C4-2B (cell line): ENCODE measurements at regions not wholly inside any gene's neighbourhood (a gene's known extent, or its start where the extent isn't known, plus 50 kb on each side); places are given as distances from the start of the nearest gene placed in this dataset.

Experiments used
- H3K27ac ChIP-seq: fragments of 450-650 bp; 2 replicates; pipeline ENCODE4 v1.5.1; 2017
- ZFX ChIP-seq: fragments of 450-650 bp; IDR thresholded peaks from 2 replicates; pipeline ENCODE4 v1.6.1; 2017
- TF ChIP-seq, protein P1 (sequence below): fragments of 450-650 bp; conservative IDR thresholded peaks from 2 replicates; pipeline ENCODE4 v1.5.1; 2017; ENCODE audit warnings: mild to moderate bottlenecking

DNA sequence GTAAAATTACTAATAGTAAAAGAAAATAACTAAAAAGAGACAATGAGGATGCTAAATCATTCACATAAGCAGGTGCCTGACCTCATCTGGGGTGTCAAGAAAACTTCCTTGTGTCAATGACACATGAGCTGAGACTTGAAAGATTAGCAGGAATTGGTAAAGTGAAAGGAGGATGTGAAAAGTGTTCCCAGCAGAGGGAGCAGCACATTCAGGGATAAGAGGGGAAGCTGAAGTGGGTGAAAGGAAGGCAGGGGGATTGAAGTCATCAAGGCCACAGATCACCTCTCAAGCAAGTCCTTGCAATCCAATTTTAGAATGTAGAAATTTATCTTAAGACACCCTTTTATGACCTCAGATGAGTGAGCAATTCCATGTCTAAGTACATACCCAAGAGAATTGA, 60.2 kb upstream of the ACP3 start:
- TF ChIP-seq, protein P1, sequence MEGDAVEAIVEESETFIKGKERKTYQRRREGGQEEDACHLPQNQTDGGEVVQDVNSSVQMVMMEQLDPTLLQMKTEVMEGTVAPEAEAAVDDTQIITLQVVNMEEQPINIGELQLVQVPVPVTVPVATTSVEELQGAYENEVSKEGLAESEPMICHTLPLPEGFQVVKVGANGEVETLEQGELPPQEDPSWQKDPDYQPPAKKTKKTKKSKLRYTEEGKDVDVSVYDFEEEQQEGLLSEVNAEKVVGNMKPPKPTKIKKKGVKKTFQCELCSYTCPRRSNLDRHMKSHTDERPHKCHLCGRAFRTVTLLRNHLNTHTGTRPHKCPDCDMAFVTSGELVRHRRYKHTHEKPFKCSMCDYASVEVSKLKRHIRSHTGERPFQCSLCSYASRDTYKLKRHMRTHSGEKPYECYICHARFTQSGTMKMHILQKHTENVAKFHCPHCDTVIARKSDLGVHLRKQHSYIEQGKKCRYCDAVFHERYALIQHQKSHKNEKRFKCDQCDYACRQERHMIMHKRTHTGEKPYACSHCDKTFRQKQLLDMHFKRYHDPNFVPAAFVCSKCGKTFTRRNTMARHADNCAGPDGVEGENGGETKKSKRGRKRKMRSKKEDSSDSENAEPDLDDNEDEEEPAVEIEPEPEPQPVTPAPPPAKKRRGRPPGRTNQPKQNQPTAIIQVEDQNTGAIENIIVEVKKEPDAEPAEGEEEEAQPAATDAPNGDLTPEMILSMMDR, result peak; percentile 78
- TF ChIP-seq ZFX, result no peak
- H3K27ac ChIP-seq, result no peak overlapping the region

GRCh38 chr3:132261506-132261905, 55.7 kb upstream of the ACP3 start:
- no peak for TF ChIP-seq ZFX
- TF ChIP-seq, protein P1, result no peak
- H3K27ac ChIP-seq, result no peak overlapping the region

- no peak overlapping the region; the same call in 1 of the 2 replicates for H3K27ac ChIP-seq
- TF ChIP-seq ZFX, result no peak
- TF ChIP-seq, protein P1, result no peak
Observed at GRCh38 chr3:132262305-132262704, 54.9 kb upstream of the ACP3 start.

DNA sequence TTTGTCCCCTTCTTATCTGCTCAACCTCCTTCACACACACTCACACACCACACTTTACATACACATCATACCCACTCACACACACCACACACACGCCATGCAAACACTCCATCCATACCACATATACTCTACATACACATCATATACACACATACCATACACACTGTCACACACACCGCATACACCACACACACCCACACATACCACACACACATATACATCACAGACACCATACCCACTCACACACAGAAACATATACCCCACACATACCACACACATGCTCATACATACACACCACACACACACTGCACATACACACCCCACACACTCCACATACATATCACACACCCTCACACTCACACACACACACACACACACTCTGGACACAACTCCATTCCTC, 54.3 kb upstream of the ACP3 start:
- no peak for TF ChIP-seq ZFX
- TF ChIP-seq, protein P1, result no peak
- peak overlapping the region; percentile 5; the same call in 1 of the 2 replicates for H3K27ac ChIP-seq

DNA sequence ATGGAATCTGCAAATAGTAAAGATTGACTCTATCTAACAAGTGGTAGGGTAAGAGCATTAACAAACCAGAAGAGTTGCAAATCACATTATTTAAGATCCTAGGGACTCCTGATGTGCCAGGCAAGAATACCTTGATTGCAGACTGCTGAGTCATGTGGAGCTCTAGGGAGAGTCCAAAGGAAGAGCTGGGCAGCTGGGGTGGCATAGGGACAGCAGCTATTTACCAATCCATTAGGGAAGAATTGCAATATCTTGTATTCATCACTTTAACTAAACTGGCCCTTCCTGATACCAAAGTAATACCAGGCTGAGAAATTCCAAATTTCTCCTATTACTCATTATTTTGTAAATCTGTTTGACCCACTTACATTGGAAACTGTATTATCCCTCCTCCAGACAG, 52.2 kb upstream of the ACP3 start:
- no peak overlapping the region for H3K27ac ChIP-seq

GRCh38 chr3:132265488-132265887, 51.7 kb upstream of the ACP3 start:
- no peak overlapping the region for H3K27ac ChIP-seq
- no peak for TF ChIP-seq ZFX
- TF ChIP-seq, protein P1, result no peak

More for the DNA sequence above, 52.2 kb upstream of the ACP3 start:
- TF ChIP-seq, protein P1, result no peak
- no peak for TF ChIP-seq ZFX

GRCh38 chr3:132267391-132267993, 49.7 kb upstream of the ACP3 start:
- H3K27ac ChIP-seq, result peak overlapping the region; percentile 31; the same call in 1 of the 2 replicates
- TF ChIP-seq ZFX, result no peak
- TF ChIP-seq, protein P1, result no peak
